B cell (primary cell): ENCODE measurements at regions not wholly inside any gene's neighbourhood (a gene's known extent, or its start where the extent isn't known, plus 50 kb on each side); places are given as distances from the start of the nearest gene placed in this dataset.
"Not testable (repeated sequence)": the region's sequence is repeated elsewhere in the genome, so short reads cannot be mapped to it uniquely, and the experiment has no call there.

Experiments
- ATAC-seq: fragments of 200-7000 bp; cut with Tn5 transposase; one replicate; pipeline ENCODE4 v1.10.0; 2021; ENCODE audit warnings: low read depth, mild to moderate bottlenecking, moderate number of reproducible peaks, moderate library complexity
- CTCF ChIA-PET: fragments of 350-600 bp; sonication (Branson Sonifier 250); formaldehyde crosslinking; loops from one replicate; lab custom pipeline; 2021; ENCODE audit warnings: antibody characterized with exemption, inconsistent platforms; lab: Charles Lee
- POLR2A ChIA-PET: fragments of 350-600 bp; sonication (Branson Sonifier 250); formaldehyde crosslinking; loops from one replicate; lab custom pipeline; 2021; ENCODE audit warnings: antibody characterized with exemption; lab: Charles Lee
- DNase-seq: peaks from one replicate; pipeline ENCODE4 v3.0.0; 2013
- H2AFZ ChIP-seq: 2 replicates; pipeline ENCODE4 v1.6.1; 2012; ENCODE audit warnings: mild to moderate bottlenecking, low read depth, low read length; ENCODE audit not compliant: insufficient read depth, poor library complexity, severe bottlenecking
- H3K27ac ChIP-seq, 2 donors: 1 replicate in 1 of 2; 2 replicates in 1 of 2; pipeline ENCODE4 v1.5.1; 2012 to 2013; ENCODE audit warnings: low read length in 2 of 2, mild to moderate bottlenecking in 2 of 2, moderate library complexity in 1 of 2
- H3K27me3 ChIP-seq, 4 experiments: fragments of 200-600 bp in 1 of 4; sonication (generic) in 1 of 4; replicated peaks in 1 of 4; 1 replicate in 2 of 4; 2 replicates in 2 of 4; pipeline versions ENCODE4 v1.6.1 to v1.7.0; 2013 to 2016; ENCODE audit warnings: low read length in 3 of 4, mild to moderate bottlenecking in 2 of 4, mixed read lengths in 1 of 4, moderate library complexity in 1 of 4; ENCODE audit not compliant: insufficient read depth in 4 of 4, control insufficient read depth in 3 of 4; ENCODE audit errors: control extremely low read depth in 1 of 4
- H3K36me3 ChIP-seq, 2 experiments: replicated peaks in 1 of 2; 1 replicate in 1 of 2; 2 replicates in 1 of 2; pipeline versions ENCODE4 v1.6.1 to v1.7.1; 2013; ENCODE audit warnings: low read length in 1 of 2; ENCODE audit not compliant: insufficient read depth in 2 of 2, control insufficient read depth in 1 of 2; ENCODE audit errors: control extremely low read depth in 1 of 2, extremely low read depth in 1 of 2
- H3K4me1 ChIP-seq, 2 donors: fragments of 200-600 bp in 1 of 2; sonication (generic) in 1 of 2; 1 replicate in 1 of 2; 2 replicates in 1 of 2; pipeline versions ENCODE4 v1.5.1 to v1.6.1; 2013 to 2017; ENCODE audit warnings: low read length in 2 of 2; ENCODE audit not compliant: control insufficient read depth in 2 of 2, insufficient read depth in 2 of 2
- H3K4me2 ChIP-seq: replicated peaks from 2 replicates; pipeline ENCODE3; 2012; ENCODE audit warnings: mild to moderate bottlenecking, low read depth, low read length; ENCODE audit not compliant: poor library complexity, severe bottlenecking
- H3K4me3 ChIP-seq, 5 experiments: fragments of 200-600 bp in 1 of 5; sonication (generic) in 1 of 5; 1 replicate in 3 of 5; 2 replicates in 2 of 5; pipeline versions ENCODE4 v1.5.1 to v1.7.0; 2011 to 2016; ENCODE audit warnings: low read length in 4 of 5, mild to moderate bottlenecking in 4 of 5, low read depth in 2 of 5, control low read depth in 1 of 5, moderate library complexity in 1 of 5; ENCODE audit not compliant: insufficient read depth in 1 of 5; ENCODE audit errors: control extremely low read depth in 1 of 5, extremely low read depth in 1 of 5
- H3K79me2 ChIP-seq: fragments of 200-600 bp; sonication (generic); one replicate; pipeline ENCODE4 v1.6.0; 2016; ENCODE audit warnings: low read length; ENCODE audit not compliant: control insufficient read depth, insufficient read depth
- H3K9ac ChIP-seq: fragments of 200-600 bp; sonication (generic); 2 replicates; pipeline ENCODE4 v1.6.1; 2017; ENCODE audit warnings: mild to moderate bottlenecking, low read length, moderate library complexity
- H3K9me3 ChIP-seq, 3 donors: one replicate each; pipeline versions ENCODE4 v1.6.1 to v1.7.1; 2013; ENCODE audit warnings: low read length in 2 of 3; ENCODE audit not compliant: control insufficient read depth in 2 of 3, insufficient read depth in 1 of 3; ENCODE audit errors: control extremely low read depth in 1 of 3
- H4K20me1 ChIP-seq: 2 replicates; pipeline ENCODE4 v1.6.0; 2012; ENCODE audit warnings: mild to moderate bottlenecking, low read length; ENCODE audit not compliant: insufficient read depth, control insufficient read depth, poor library complexity, severe bottlenecking
- H3K27ac Mint-ChIP-seq: one replicate; pipeline ENCODE4 v1.8.0; 2021; ENCODE audit warnings: mixed read lengths
- H3K27me3 Mint-ChIP-seq: one replicate; pipeline ENCODE4 v1.8.0; 2021; ENCODE audit warnings: mixed read lengths
- H3K4me1 Mint-ChIP-seq: one replicate; pipeline ENCODE4 v1.8.0; 2021; ENCODE audit warnings: mixed read lengths
- H3K4me3 Mint-ChIP-seq: one replicate; pipeline ENCODE4 v1.8.0; 2021; ENCODE audit warnings: mixed read lengths
- H3K9me3 Mint-ChIP-seq: one replicate; pipeline ENCODE4 v1.8.0; 2022; ENCODE audit warnings: mixed read lengths; ENCODE audit not compliant: insufficient read depth
- EZH2 ChIP-seq: IDR thresholded peaks from 2 replicates; pipeline ENCODE4 v1.6.1; 2012; ENCODE audit warnings: borderline replicate concordance, low read depth, mild to moderate bottlenecking, moderate library complexity, low read length; ENCODE audit not compliant: insufficient read depth, poor library complexity, severe bottlenecking
- whole genome bisulfite sequencing: methylation state at CpG from one replicate; pipeline ENCODE4 v1.1.5; 2013; ENCODE audit warnings: missing lambda C conversion rate; ENCODE audit not compliant: insufficient coverage; 5-methylcytosine and 5-hydroxymethylcytosine counted together
- intact Hi-C: fragments of 100-400 bp; cut with micrococcal nuclease; formaldehyde crosslinking; loops from one replicate; pipeline ENCODE4 v1.10.0; 2022
- TF ChIP-seq, protein P1 (sequence below): fragments of 200-600 bp; IDR thresholded peaks from one replicate; pipeline ENCODE4 v1.8.0; 2022; ENCODE audit warnings: antibody characterized with exemption, mild to moderate bottlenecking

DNA sequence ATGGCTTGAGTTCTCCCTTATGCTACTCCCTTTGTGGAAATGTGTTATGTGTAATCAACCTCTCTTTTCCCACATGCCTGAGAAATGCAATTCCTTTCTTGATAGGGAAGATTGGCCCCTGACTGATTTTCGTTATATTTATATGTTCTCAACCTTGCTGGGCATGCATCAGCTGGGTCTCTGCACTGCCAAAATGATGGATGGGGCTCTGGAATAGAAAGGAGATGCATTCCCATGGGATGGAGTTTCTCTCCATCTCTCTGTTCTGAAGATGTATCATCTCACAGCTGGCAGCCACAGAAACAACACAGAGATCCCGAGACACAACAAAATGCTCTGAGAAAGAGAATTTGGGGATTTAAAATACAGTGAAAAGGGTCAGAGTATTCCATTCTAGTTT lies 327.7 kb upstream of the LMCD1 start:
- Histone ChIP-seq H2AFZ (no peak overlapping the region), H3K4me2 (no peak overlapping the region), H3K9me3 (peaks cover 0 to 3% (median 0%) of the 10 kb centered on the region in 3 donors), H3K4me1 (no peaks in the 10 kb centered on the region), H4K20me1 (no peaks in the 10 kb centered on the region), H3K36me3 (no peaks in the 10 kb centered on the region), H3K27me3 (no peaks in the 10 kb centered on the region), H3K9ac (no peak overlapping the region), H3K4me3 (no peak overlapping the region), H3K79me2 (no peaks in the 10 kb centered on the region), H3K27ac (no peak overlapping the region)
- intact Hi-C loops: no loop called here
- Mint-ChIP-seq H3K27me3 (peaks cover 4% of the 10 kb centered on the region), H3K27ac (no peak overlapping the region), H3K9me3 (no peaks in the 10 kb centered on the region), H3K4me3 (no peak overlapping the region), H3K4me1 (no peaks in the 10 kb centered on the region)
- TF ChIP-seq, protein P1, sequence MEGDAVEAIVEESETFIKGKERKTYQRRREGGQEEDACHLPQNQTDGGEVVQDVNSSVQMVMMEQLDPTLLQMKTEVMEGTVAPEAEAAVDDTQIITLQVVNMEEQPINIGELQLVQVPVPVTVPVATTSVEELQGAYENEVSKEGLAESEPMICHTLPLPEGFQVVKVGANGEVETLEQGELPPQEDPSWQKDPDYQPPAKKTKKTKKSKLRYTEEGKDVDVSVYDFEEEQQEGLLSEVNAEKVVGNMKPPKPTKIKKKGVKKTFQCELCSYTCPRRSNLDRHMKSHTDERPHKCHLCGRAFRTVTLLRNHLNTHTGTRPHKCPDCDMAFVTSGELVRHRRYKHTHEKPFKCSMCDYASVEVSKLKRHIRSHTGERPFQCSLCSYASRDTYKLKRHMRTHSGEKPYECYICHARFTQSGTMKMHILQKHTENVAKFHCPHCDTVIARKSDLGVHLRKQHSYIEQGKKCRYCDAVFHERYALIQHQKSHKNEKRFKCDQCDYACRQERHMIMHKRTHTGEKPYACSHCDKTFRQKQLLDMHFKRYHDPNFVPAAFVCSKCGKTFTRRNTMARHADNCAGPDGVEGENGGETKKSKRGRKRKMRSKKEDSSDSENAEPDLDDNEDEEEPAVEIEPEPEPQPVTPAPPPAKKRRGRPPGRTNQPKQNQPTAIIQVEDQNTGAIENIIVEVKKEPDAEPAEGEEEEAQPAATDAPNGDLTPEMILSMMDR: no peak
- no peak for TF ChIP-seq EZH2
- ChIA-PET CTCF (interaction anchor here (2.0 kb wide), 1 partner anchor 242 kb away, joined by 4 read pairs; no protein-coding TSS in a partner anchor), POLR2A (no interaction called here)
- no peak for ATAC-seq
- DNase-seq: no peak
- WGBS: no CpG with 5 or more reads among the region's 2 CpGs

DNA sequence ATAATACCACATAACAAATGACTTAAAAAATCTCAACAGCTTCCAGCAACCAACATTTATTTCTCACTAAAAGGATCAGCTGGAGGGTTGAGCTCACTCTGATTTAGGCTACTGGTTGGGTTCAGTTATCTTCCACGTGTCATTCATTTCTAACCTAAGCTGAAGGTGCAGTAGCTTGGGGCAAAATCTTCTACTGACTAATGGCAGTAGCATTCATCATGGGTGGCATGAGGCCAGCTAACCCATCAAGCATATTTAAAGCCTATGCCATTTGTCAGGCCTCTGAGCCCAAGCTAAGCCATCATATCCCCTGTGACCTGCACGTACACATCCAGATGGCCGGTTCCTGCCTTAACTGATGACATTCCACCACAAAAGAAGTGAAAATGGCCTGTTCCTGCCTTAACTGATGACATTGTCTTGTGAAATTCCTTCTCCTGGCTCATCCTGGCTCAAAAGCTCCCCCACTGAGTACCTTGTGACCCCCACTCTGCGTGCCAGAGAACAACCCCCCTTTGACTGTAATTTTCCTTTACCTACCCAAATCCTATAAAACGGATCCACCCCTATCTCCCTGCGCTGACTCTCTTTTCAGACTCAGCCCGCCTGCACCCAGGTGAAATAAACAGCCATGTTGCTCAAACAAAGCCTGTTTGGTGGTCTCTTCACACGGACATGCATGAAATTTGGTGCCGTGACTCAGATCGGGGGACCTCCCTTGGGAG lies 324.7 kb upstream of the LMCD1 start:
- H3K4me2 ChIP-seq, intact Hi-C loops, H3K36me3 ChIP-seq, H3K9me3 ChIP-seq, H3K79me2 ChIP-seq, H4K20me1 ChIP-seq, H3K27me3 Mint-ChIP-seq, ATAC-seq, H3K27me3 ChIP-seq, H2AFZ ChIP-seq, H3K4me1 ChIP-seq, CTCF ChIA-PET, H3K27ac ChIP-seq, H3K4me3 Mint-ChIP-seq, POLR2A ChIA-PET, H3K27ac Mint-ChIP-seq, H3K9me3 Mint-ChIP-seq, H3K9ac ChIP-seq, H3K4me1 Mint-ChIP-seq, H3K4me3 ChIP-seq, DNase-seq: not testable (repeated sequence)
- 94% methylated on average over 8 of the region's 10 CpGs for WGBS

DNA sequence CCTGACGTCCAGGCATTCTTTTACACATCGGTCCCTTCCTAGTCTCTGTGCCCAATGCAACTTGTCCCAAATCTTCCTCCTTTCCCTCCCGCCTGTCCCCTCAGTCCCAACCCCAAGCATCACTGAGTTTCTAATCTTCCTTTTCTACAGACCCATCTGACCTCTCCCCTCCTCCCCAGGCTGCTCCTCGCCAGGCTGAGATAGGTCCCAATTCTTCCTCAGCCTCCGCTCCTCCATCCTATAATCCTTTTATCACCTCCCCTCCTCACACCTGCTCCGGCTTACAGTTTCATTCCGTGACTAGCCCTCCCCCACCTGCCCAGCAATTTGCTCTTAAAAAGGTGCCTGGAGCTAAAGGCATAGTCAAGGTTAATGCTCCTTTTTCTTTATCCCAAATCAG lies 323.1 kb upstream of the LMCD1 start:
- WGBS: 92% methylated on average over 4 of the region's 7 CpGs
- H3K27ac Mint-ChIP-seq, POLR2A ChIA-PET: not testable (repeated sequence)

More for the DNA sequence above, 323.1 kb upstream of the LMCD1 start:
- H3K9me3 Mint-ChIP-seq, intact Hi-C loops, H3K4me1 Mint-ChIP-seq, H3K27ac ChIP-seq, H2AFZ ChIP-seq, H3K9me3 ChIP-seq, H3K4me1 ChIP-seq, H3K4me3 ChIP-seq, H3K27me3 Mint-ChIP-seq, H3K4me2 ChIP-seq, H3K4me3 Mint-ChIP-seq, H3K79me2 ChIP-seq, CTCF ChIA-PET, H3K36me3 ChIP-seq, H3K27me3 ChIP-seq, H3K9ac ChIP-seq, H4K20me1 ChIP-seq, ATAC-seq, DNase-seq: not testable (repeated sequence)
